HG02571 (cell line): ENCODE measurements at regions not wholly inside any gene's neighbourhood (a gene's known extent, or its start where the extent isn't known, plus 50 kb on each side); places are given as distances from the start of the nearest gene placed in this dataset.

Source experiments
- ATAC-seq: cut with Tn5 transposase; IDR thresholded peaks from one replicate; pipeline ENCODE4 v1.9.1; 2021; ENCODE audit warnings: mild to moderate bottlenecking, moderate library complexity; ENCODE audit not compliant: unreplicated experiment

- no peak for ATAC-seq
Observed at GRCh38 chr15:70271422-70272088, 173.8 kb upstream of the TLE3 start.

DNA sequence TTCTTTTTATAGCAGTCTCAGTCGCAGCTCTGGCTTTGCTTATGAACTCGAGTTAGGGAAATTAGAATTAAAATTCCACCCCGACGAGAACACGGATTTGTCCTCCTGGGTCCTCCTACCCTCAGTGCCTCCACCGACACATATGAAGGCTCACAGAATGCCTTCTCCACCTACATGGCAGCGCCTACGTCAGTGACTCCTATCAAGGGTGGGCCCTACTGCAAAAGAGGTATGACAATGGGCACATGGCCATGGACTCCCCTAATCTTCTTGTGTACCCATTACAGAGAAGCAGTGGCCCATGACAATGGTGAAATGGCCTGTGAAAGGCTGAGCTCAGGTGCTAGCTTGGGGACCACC, 173.0 kb upstream of the TLE3 start:
- ATAC-seq: no peak

DNA sequence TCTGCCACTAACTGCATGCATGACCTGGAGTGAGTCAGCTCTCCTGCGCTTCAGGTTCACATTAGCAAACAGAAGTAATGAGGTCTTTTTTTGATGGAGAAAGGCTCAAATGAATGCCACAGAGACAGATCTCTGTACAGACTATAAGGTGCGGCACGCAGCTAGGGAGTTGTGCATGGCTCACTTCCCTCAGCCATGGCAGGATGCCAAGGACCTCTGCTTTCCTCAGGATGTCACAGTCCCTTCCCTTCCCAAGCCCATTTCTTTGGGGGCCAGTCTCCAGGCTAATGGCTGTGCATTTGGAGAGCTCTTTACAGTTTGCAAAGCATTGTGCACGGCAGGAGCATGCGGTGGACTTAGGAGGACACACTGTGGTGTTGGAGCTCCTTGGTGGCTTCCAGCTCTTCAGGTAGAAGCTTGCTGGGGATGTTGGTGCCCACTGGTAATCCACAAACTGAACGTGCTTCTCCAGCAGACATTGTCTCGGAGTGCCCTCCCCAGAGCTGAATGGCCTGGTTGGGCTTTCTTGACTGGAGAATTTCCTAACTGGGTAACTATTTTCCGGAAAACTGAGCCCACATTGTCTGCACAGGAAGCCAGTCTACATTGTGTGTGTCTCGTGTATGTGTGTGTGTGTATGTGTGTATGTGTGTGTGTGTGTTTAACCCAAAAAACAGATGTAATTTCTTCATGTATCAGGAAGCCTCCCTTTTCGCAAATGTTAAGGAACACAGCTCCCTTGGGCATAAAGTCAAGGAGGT, 172.5 kb upstream of the TLE3 start:
- ATAC-seq: no peak

GRCh38 chr15:70269311-70269911, 171.7 kb upstream of the TLE3 start:
- ATAC-seq: no peak

DNA sequence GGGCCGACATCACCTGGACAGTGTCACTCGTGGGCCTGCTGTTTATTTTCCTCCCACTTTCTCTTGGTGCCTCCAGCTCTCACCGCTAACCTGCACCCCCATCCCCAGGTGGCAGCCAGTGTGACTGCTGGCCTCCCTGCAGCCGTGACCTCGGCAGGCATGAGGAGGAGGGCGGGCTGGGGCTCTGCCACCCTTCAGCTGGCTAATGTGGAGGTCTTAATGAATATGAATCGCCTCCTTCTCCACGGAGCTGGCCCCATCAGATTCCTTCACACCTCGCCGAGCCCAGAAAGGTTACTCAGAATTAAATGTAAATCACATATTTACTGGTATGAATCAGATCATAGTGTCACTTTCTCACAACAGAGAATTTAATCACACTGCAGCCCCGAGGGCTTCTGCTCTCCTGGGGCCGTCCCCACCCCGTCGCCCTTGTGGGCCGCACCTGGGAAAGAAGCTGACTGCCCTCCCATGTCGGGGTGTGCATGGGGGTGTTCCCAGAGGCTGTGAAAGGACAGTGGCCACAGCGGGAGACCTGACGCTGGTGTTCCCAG, 171.1 kb upstream of the TLE3 start:
- no peak for ATAC-seq

DNA sequence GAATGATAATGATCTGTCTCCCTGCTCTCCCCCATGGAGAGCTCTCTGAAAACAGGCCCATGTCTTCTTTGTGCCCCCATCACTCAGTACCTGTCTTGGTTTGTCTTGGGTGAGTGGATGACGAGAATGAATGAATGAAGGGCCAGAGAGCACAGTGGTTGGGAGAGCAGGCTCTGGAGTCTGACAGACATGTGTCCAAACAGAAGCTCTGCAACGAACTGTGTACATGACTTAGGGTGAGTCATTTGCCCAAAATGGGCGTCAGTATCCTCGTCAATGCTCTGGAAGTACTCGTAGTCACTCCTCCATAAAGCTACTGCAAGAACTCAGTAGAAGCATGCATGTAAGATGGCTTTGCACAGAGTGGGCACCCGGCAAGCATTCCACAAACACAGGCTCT, 170.2 kb upstream of the TLE3 start:
- no peak for ATAC-seq

DNA sequence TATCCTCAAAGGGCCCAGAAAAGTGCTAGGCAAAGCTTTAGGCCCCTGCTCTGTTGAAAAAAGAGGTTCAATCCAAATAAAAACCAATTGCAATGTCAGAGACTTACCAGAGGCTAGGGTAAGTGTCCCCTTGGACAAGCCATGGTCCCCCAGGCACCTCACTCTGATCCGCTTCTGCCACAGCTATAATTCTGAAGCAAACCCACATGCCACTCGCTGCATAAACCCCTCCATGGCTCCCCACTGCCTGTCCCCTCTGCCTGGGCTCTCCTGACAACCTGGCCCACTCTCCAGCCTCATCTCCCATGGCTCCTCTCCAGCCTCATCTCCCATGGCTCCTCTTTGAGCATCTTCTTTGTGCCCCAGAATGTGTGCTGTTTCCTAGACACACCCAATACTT, 169.6 kb upstream of the TLE3 start:
- ATAC-seq: no peak

- ATAC-seq: no peak
Observed at GRCh38 chr15:70266412-70267121, 168.8 kb upstream of the TLE3 start.

- ATAC-seq: no peak
Observed at GRCh38 chr15:70265986-70266385, 168.3 kb upstream of the TLE3 start.

GRCh38 chr15:70265466-70265978, 167.8 kb upstream of the TLE3 start:
- no peak for ATAC-seq

DNA sequence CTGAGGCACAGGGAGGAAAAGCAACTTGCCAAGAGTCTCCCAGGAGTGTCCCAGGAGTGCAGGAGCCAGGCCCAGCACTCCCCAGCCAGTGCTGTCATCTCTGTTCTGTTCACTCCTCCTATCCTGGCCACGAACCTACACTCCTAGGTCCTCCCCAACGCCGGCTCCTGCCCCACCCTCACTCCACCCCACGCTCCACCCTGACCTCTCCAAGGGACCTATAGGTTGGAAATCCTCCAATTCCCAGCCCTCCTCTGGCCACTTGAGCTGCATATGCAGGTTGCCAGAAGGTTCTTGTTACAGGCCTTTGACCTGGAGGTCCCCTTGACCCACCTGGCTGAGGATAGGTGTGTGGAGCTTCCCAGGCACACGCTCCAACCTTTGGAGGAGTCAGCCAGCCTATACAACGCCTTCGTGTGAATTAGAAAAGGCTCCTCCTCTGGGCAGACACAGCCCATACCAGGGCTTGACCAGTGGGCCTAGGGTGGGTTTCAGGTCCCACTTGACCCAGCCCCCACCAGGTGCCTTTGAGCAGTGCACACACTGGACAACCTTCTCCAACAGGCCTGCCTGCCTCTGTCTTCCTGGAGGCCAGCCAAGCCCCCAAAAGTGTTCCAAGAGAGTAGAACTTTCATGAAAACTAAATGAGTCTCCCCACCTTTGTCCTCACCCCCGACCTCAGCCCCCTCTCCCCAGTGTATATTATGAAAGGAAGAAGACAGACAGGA, 167.2 kb upstream of the TLE3 start:
- ATAC-seq: no peak

- ATAC-seq: no peak
Observed at GRCh38 chr15:70264014-70264582, 166.4 kb upstream of the TLE3 start.

DNA sequence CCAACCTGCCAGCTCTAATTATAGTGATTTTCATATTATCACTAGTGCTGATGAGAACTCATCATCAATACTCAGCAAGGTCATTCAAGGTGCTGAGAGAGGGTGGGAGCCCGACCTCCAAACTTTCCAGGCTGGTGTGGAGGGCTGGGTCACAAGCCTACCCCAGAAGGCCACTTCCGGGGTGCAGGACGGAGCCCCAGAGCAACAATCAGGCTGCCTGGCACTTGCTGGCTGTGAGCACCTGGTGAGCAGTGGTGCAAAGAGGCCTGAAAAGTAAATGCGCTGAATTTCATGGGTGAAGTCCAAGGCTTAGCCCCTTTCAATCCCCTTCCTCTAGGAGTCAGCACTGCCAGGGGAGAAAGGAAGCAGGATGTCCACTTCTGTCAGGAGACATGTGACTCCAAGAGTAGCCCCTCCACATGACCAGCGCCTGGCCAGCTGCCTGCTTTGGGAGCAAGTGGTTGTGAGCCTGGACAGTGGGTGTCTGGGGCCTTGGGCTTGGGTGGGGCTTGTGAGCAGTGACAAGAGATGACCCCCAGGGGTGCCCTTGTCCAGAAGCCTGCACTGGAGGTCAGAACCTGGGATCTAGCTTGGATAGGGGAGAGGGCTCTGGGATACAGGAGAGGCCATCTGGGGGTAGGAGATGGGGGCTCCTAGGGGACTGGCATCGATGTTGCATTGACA, 165.0 kb upstream of the TLE3 start:
- ATAC-seq: no peak

- ATAC-seq: no peak
Observed at GRCh38 chr15:70262171-70262570, 164.5 kb upstream of the TLE3 start.

DNA sequence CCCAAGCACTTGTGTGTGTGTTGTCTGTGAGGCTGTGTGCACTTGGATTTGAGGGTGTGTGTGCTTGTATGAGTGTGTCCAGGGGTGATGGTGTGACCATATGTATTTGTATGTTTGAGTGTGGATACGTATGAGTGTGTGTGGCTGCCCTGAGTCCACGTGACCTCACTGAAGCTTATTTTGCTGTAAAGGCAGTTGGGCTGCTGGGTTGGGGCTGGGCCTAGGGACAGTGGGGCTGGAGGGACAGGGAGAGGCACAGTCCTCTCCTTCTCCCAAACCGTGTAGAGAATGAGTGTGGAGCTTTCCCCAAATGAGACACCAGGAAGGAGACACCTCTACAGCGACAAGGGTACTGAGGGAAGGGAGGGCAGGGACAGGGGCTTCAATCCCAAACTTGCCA, 163.4 kb upstream of the TLE3 start:
- no peak for ATAC-seq

GRCh38 chr15:70260580-70260979, 162.9 kb upstream of the TLE3 start:
- no peak for ATAC-seq

GRCh38 chr15:70259640-70260508, 162.2 kb upstream of the TLE3 start:
- no peak for ATAC-seq

DNA sequence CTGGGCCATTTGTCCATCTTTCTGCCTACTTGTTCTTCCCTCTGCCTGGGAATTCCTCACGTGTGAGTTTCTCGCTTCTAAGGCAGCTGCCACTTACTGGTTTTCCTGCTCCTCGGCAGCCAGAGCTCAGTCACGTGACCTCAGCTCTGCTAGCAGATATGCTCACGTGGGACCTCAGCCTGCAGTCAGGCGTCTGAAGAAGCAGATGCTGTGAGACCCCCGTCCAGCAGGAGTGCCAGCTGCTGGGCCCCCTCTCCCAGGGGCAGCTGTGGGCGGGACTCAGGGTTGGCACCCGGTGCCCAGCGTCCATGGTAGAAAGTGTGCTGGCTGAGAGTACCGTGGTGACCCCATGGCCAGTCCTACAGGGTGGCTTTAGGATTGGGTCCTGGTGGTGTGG, 161.3 kb upstream of the TLE3 start:
- no peak for ATAC-seq
